Activated CD4-positive, alpha-beta T cell treated with anti-CD3 and anti-CD28 coated beads for 36 hours (primary cell): ENCODE measurements at regions not wholly inside any gene's neighbourhood (a gene's known extent, or its start where the extent isn't known, plus 50 kb on each side); places are given as distances from the start of the nearest gene placed in this dataset.
"Not testable (repeated sequence)": the region's sequence is repeated elsewhere in the genome, so short reads cannot be mapped to it uniquely, and the experiment has no call there.

Experiments
- ATAC-seq: fragments of 200-7000 bp; cut with Tn5 transposase; one replicate; pipeline ENCODE4 v1.10.0; 2021; ENCODE audit warnings: mild to moderate bottlenecking, moderate library complexity
- CTCF ChIA-PET: fragments of 350-600 bp; sonication (Branson Sonifier 250); formaldehyde crosslinking; loops from one replicate; lab custom pipeline; 2021; ENCODE audit warnings: antibody characterized with exemption; lab: Charles Lee
- POLR2A ChIA-PET: fragments of 350-600 bp; sonication (Branson Sonifier 250); formaldehyde crosslinking; loops from one replicate; lab custom pipeline; 2021; ENCODE audit warnings: antibody characterized with exemption, inconsistent platforms; lab: Charles Lee
- DNase-seq: peaks from one replicate; pipeline ENCODE4 v3.0.0-alpha.2; 2020
- H3K27ac Mint-ChIP-seq: one replicate; pipeline ENCODE4 v1.8.0; 2021; ENCODE audit warnings: mixed read lengths
- H3K27me3 Mint-ChIP-seq: one replicate; pipeline ENCODE4 v1.8.0; 2021; ENCODE audit warnings: mixed read lengths
- H3K36me3 Mint-ChIP-seq: one replicate; pipeline ENCODE4 v1.8.0; 2021; ENCODE audit warnings: low read depth, mixed read lengths
- H3K4me1 Mint-ChIP-seq: one replicate; pipeline ENCODE4 v1.8.0; 2021; ENCODE audit warnings: mixed read lengths
- H3K4me3 Mint-ChIP-seq: one replicate; pipeline ENCODE4 v1.8.0; 2021; ENCODE audit warnings: mild to moderate bottlenecking, moderate library complexity, mixed read lengths
- H3K9me3 Mint-ChIP-seq: one replicate; pipeline ENCODE4 v1.8.0; 2021; ENCODE audit warnings: low read depth, mixed read lengths
- intact Hi-C, 2 experiments: fragments of 100-400 bp; cut with DNase I in 1 of 2; cut with micrococcal nuclease in 1 of 2; formaldehyde crosslinking; loops; one replicate each; pipeline versions ENCODE4 v1.14.2 to v1.15.1; 2022 to 2024; cut with DNase I, micrococcal nuclease

GRCh38 chr1:228796945-228797344 is 61.7 kb downstream of the RHOU start:
- DNase-seq, intact Hi-C loops, POLR2A ChIA-PET, ATAC-seq, H3K27ac Mint-ChIP-seq, H3K27me3 Mint-ChIP-seq, H3K9me3 Mint-ChIP-seq, H3K4me3 Mint-ChIP-seq, H3K36me3 Mint-ChIP-seq, H3K4me1 Mint-ChIP-seq: not testable (repeated sequence)
- CTCF ChIA-PET = interaction anchor here (0.7 kb wide), 1 partner anchor 239 kb away, joined by 3 read pairs; no protein-coding TSS in a partner anchor

DNA sequence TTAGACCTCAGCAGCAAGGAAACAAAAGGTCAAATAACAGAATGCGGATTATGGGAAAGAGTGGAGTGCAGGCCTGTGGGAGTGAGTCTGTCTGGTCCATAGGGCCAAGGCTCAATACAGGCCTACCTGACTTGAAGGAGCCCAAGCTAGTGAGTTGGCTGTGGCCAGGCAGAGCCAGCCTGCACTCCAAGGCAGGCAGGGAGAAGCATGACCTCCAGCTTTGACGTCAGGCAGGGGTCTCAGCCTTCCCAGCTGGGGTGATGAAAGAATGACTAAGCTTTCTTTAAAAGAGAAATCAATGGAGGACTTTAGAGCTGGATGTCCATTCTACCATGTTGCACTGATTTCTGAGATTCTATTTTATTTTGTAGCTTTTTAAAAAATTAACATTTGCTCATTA is 62.8 kb downstream of the RHOU start:
- intact Hi-C loops = no loop called here
- CTCF ChIA-PET = no interaction called here

DNA sequence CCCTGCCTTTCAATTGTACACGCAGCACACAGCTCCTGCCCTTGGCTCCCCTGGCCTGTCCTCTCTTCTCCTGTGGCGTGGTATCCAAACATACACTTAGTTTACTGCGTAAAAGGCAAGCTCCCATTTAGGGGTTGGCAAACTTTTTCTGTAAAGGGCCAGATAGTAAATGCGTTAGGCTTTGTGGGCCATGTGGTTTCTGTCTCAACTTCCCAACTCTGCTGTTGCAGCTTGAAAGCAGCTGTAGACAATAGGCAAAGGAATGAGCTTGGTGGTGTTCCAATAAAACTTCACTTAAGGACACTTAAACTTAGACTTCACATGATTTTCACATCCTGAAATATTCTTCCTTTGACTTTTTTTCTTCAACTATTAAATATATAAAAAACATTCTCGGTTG is 63.3 kb downstream of the RHOU start:
- ChIA-PET CTCF (no interaction called here), POLR2A (no interaction called here)
- Mint-ChIP-seq H3K9me3 (peaks cover 8% of the 10 kb centered on the region), H3K27ac (no peak overlapping the region), H3K4me3 (no peak overlapping the region), H3K27me3 (no peaks in the 10 kb centered on the region), H3K4me1 (peaks cover 11% of the 10 kb centered on the region), H3K36me3 (peaks cover 1% of the 10 kb centered on the region)
- intact Hi-C loops = no loop called here
- DNase-seq (no peak), ATAC-seq (no peak)

More for the DNA sequence above, 62.8 kb downstream of the RHOU start:
- H3K9me3 Mint-ChIP-seq = peaks cover 8% of the 10 kb centered on the region
- POLR2A ChIA-PET = no interaction called here
- peaks cover 8% of the 10 kb centered on the region for H3K4me1 Mint-ChIP-seq
- peaks cover 1% of the 10 kb centered on the region for H3K36me3 Mint-ChIP-seq
- no peak for ATAC-seq
- DNase-seq = no peak
- H3K4me3 Mint-ChIP-seq = no peak overlapping the region
- H3K27ac Mint-ChIP-seq = no peak overlapping the region
- no peaks in the 10 kb centered on the region for H3K27me3 Mint-ChIP-seq

GRCh38 chr1:228799924-228800323 is 64.6 kb downstream of the RHOU start:
- no peak for ATAC-seq
- peaks cover 1% of the 10 kb centered on the region for H3K36me3 Mint-ChIP-seq
- no peak overlapping the region for H3K4me3 Mint-ChIP-seq
- no peak overlapping the region for H3K27ac Mint-ChIP-seq
- DNase-seq = peak; percentile 21
- intact Hi-C loops = no loop called here
- H3K4me1 Mint-ChIP-seq = peaks cover 22% of the 10 kb centered on the region
- no peaks in the 10 kb centered on the region for H3K27me3 Mint-ChIP-seq
- ChIA-PET CTCF (no interaction called here), POLR2A (no interaction called here)
- peaks cover 8% of the 10 kb centered on the region for H3K9me3 Mint-ChIP-seq

- ChIA-PET POLR2A (no interaction called here), CTCF (no interaction called here)
- peaks cover 31% of the 10 kb centered on the region for H3K4me1 Mint-ChIP-seq
- intact Hi-C loops = no loop called here
- H3K27ac Mint-ChIP-seq = no peak overlapping the region
- peaks cover 1% of the 10 kb centered on the region for H3K36me3 Mint-ChIP-seq
- ATAC-seq (no peak), DNase-seq (no peak)
- H3K27me3 Mint-ChIP-seq = no peaks in the 10 kb centered on the region
- no peak overlapping the region for H3K4me3 Mint-ChIP-seq
- peaks cover 8% of the 10 kb centered on the region for H3K9me3 Mint-ChIP-seq
Observed at GRCh38 chr1:228801068-228801467, 65.8 kb downstream of the RHOU start.

GRCh38 chr1:228802386-228803220 is 67.3 kb downstream of the RHOU start:
- H3K27ac Mint-ChIP-seq = no peak overlapping the region
- H3K4me3 Mint-ChIP-seq = no peak overlapping the region
- H3K9me3 Mint-ChIP-seq = peaks cover 4% of the 10 kb centered on the region
- CTCF ChIA-PET = interaction anchor here (0.6 kb wide), 1 partner anchor 66 kb away, joined by 4 read pairs; no protein-coding TSS in a partner anchor
- H3K36me3 Mint-ChIP-seq = peaks cover 1% of the 10 kb centered on the region
- ATAC-seq (no peak), DNase-seq (no peak)
- H3K27me3 Mint-ChIP-seq = no peaks in the 10 kb centered on the region
- POLR2A ChIA-PET = no interaction called here
- intact Hi-C loops = no loop called here
- H3K4me1 Mint-ChIP-seq = peaks cover 32% of the 10 kb centered on the region

GRCh38 chr1:228803421-228803820 is 68.1 kb downstream of the RHOU start:
- H3K27me3 Mint-ChIP-seq = no peaks in the 10 kb centered on the region
- ATAC-seq = no peak
- DNase-seq = no peak
- ChIA-PET CTCF (interaction anchor here (1.8 kb wide), 1 partner anchor 9 kb away, joined by 7 read pairs; no protein-coding TSS in a partner anchor), POLR2A (no interaction called here)
- intact Hi-C loops = no loop called here
- H3K36me3 Mint-ChIP-seq = peaks cover 1% of the 10 kb centered on the region
- no peak overlapping the region for H3K4me3 Mint-ChIP-seq
- H3K9me3 Mint-ChIP-seq = peaks cover 3% of the 10 kb centered on the region
- H3K27ac Mint-ChIP-seq = no peak overlapping the region
- peaks cover 32% of the 10 kb centered on the region for H3K4me1 Mint-ChIP-seq

- H3K4me3 Mint-ChIP-seq = no peak overlapping the region
- peaks cover 35% of the 10 kb centered on the region for H3K4me1 Mint-ChIP-seq
- DNase-seq (no peak), ATAC-seq (no peak)
- intact Hi-C loops = no loop called here
- POLR2A ChIA-PET = interaction anchor here (1.2 kb wide), 1 partner anchor 9 kb away, joined by 7 read pairs; no protein-coding TSS in a partner anchor
- CTCF ChIA-PET = interaction anchor here (0.6 to 1.8 kb wide), 2 partner anchors 10 to 18 kb away, joined by 3 to 7 read pairs; no protein-coding TSS in a partner anchor
- peaks cover 1% of the 10 kb centered on the region for H3K36me3 Mint-ChIP-seq
- H3K27me3 Mint-ChIP-seq = no peaks in the 10 kb centered on the region
- H3K9me3 Mint-ChIP-seq = peaks cover 3% of the 10 kb centered on the region
- peak overlapping the region; percentile 71 for H3K27ac Mint-ChIP-seq
Observed at GRCh38 chr1:228804173-228804572, 68.9 kb downstream of the RHOU start.

DNA sequence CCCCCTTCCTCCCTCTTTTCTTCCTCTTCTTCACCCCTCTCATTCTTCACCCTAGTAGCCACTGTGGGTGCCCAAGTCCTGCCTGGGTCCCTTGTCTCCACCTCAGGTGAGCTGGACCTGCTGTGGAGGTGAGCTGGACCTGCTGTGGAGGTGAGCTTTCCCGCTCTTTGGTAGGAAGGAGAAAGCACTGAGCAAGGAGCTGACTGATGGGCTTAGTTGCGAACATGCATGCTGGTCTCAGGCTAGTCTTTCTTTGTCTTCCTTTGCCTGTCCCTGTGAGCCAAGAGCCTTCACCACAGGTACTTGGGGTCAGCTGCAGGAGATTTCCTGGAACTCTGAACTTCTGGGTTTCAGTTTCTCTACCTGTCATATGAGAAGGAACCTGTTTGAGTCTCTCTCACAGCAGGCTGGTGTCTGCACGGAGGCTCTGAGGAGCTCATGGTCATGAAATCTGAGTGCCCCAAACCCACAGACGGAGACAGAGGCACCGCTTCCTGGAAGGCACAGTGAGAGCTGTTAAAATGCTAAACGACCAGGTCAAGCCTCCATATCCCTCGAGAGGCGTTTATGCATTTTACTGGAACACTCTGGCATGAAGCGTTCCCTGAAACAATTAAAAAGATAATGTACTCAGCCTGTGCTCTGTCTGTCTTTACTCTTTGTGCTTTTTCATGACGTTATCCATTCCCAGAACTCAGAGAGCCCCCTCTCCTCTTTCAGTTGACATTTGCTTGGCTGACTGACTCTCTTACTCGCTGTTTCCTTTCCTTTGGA is 69.5 kb downstream of the RHOU start:
- H3K36me3 Mint-ChIP-seq = peaks cover 1% of the 10 kb centered on the region
- H3K27me3 Mint-ChIP-seq = no peaks in the 10 kb centered on the region
- peaks cover 39% of the 10 kb centered on the region for H3K4me1 Mint-ChIP-seq
- ATAC-seq = peak; percentile 87
- POLR2A ChIA-PET = interaction anchor here (1.2 kb wide), 1 partner anchor 10 kb away, joined by 7 read pairs; no protein-coding TSS in a partner anchor
- no peaks in the 10 kb centered on the region for H3K9me3 Mint-ChIP-seq
- DNase-seq = peak; percentile 72
- H3K27ac Mint-ChIP-seq = peak overlapping the region; percentile 71
- no peak overlapping the region for H3K4me3 Mint-ChIP-seq
- intact Hi-C loops = loop anchor here in 1 of 2 experiments (1.0 kb wide), 1 partner anchor 11 kb away; no protein-coding TSS in a partner anchor
- CTCF ChIA-PET = interaction anchor here (0.7 to 1.8 kb wide), 2 partner anchors 10 to 67 kb away, joined by 3 to 7 read pairs; no protein-coding TSS in a partner anchor

DNA sequence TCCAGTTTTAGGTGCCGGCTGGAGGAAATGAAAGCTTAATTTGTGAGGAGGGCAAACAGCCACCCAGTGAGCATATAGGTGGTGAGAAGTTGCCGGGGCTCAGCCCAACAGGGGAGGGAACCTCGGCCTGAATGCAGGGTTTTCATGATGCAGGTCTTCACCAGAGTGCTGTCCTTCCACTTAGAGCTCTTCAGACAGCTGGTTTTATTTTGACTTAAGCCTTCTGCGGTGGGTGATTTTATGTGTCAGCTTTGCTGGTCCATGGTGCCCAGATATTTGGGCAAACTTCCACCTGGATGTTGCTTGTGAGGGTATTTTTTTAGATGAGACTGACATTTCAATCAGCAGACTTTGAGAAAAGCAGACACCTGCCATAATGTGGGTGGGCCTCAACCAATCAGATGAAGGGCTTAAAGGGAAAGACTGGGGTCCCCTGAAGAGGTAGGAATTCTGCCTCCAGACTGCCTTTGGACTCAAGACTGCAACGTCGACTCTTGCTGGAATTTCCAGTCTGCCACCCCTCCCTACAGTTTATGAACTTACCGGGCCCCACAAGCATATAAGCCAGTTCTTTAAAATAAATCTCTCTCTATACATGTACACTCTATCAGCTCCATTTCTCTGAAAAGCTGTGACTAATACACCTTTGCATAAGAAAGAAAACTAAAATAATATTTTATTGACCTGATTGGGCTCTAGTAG is 72.8 kb downstream of the RHOU start:
- DNase-seq (no peak), ATAC-seq (no peak)
- peaks cover 50% of the 10 kb centered on the region for H3K4me1 Mint-ChIP-seq
- ChIA-PET CTCF (interaction anchor here (0.6 kb wide), 1 partner anchor 419 kb away, joined by 3 read pairs; no protein-coding TSS in a partner anchor), POLR2A (no interaction called here)
- no peaks in the 10 kb centered on the region for H3K36me3 Mint-ChIP-seq
- H3K4me3 Mint-ChIP-seq = no peak overlapping the region
- H3K9me3 Mint-ChIP-seq = no peaks in the 10 kb centered on the region
- H3K27ac Mint-ChIP-seq = no peak overlapping the region
- no peaks in the 10 kb centered on the region for H3K27me3 Mint-ChIP-seq
- intact Hi-C loops = no loop called here
